Limb (tissue), 2 donors: ENCODE measurements at regions not wholly inside any gene's neighbourhood (a gene's known extent, or its start where the extent isn't known, plus 50 kb on each side); places are given as distances from the start of the nearest gene placed in this dataset.
"Not testable (repeated sequence)": the region's sequence is repeated elsewhere in the genome, so short reads cannot be mapped to it uniquely, and the experiment has no call there.

Experiments used
- DNase-seq, 2 donors: peaks; one replicate each; pipeline ENCODE4 v3.0.0-alpha.2; 2016; ENCODE audit errors: extremely low spot score in 2 of 2

GRCh38 chr9:71279151-71279739, 157.8 kb upstream of the TRPM3 start:
- no peak for DNase-seq

- DNase-seq, result no peak
Observed at GRCh38 chr9:71273613-71274012, 152.2 kb upstream of the TRPM3 start.

GRCh38 chr9:71271602-71272001, 150.2 kb upstream of the TRPM3 start:
- DNase-seq, result no peak

GRCh38 chr9:71270554-71270953, 149.1 kb upstream of the TRPM3 start:
- DNase-seq, result no peak

GRCh38 chr9:71269859-71270258, 148.4 kb upstream of the TRPM3 start:
- DNase-seq, result no peak

GRCh38 chr9:71268871-71269635, 147.6 kb upstream of the TRPM3 start:
- no peak for DNase-seq

GRCh38 chr9:71263451-71263850, 142.0 kb upstream of the TRPM3 start:
- no peak for DNase-seq

- not testable (repeated sequence) for DNase-seq
Observed at GRCh38 chr9:71260419-71260818, 139.0 kb upstream of the TRPM3 start.

- DNase-seq, result no peak
Observed at GRCh38 chr9:71254592-71255277, 133.3 kb upstream of the TRPM3 start.

GRCh38 chr9:71253011-71253410, 131.6 kb upstream of the TRPM3 start:
- no peak for DNase-seq

- no peak for DNase-seq
Observed at GRCh38 chr9:71250581-71250980, 129.2 kb upstream of the TRPM3 start.

- peak in 1 of 2 donors; percentile 86 for DNase-seq
Observed at GRCh38 chr9:71249729-71250317, 128.4 kb upstream of the TRPM3 start.

GRCh38 chr9:71245651-71246050, 124.2 kb upstream of the TRPM3 start:
- DNase-seq, result no peak

GRCh38 chr9:71243951-71244350, 122.5 kb upstream of the TRPM3 start:
- no peak for DNase-seq

GRCh38 chr9:71242081-71242480, 120.7 kb upstream of the TRPM3 start:
- no peak for DNase-seq

- DNase-seq, result no peak
Observed at GRCh38 chr9:71237051-71237450, 115.6 kb upstream of the TRPM3 start.

- DNase-seq, result no peak
Observed at GRCh38 chr9:71233646-71234045, 112.2 kb upstream of the TRPM3 start.

GRCh38 chr9:71223953-71224538, 102.6 kb upstream of the TRPM3 start:
- DNase-seq, result no peak

- DNase-seq, result no peak
Observed at GRCh38 chr9:71218774-71219173, 97.4 kb upstream of the TRPM3 start.

GRCh38 chr9:71213633-71214032, 92.2 kb upstream of the TRPM3 start:
- no peak for DNase-seq

- no peak for DNase-seq
Observed at GRCh38 chr9:71210326-71210725, 88.9 kb upstream of the TRPM3 start.

- DNase-seq, result no peak
Observed at GRCh38 chr9:71209890-71210289, 88.5 kb upstream of the TRPM3 start.
